CD8-positive, alpha-beta memory T cell (primary cell): ENCODE measurements at regions not wholly inside any gene's neighbourhood (a gene's known extent, or its start where the extent isn't known, plus 50 kb on each side); places are given as distances from the start of the nearest gene placed in this dataset.

Source experiments
- CTCF ChIA-PET: fragments of 350-600 bp; sonication (Branson Sonifier 250); formaldehyde crosslinking; loops from one replicate; lab custom pipeline; 2021; ENCODE audit warnings: antibody characterized with exemption; lab: Charles Lee
- POLR2A ChIA-PET: fragments of 350-600 bp; sonication (Branson Sonifier 250); formaldehyde crosslinking; loops from one replicate; lab custom pipeline; 2021; ENCODE audit warnings: antibody characterized with exemption; lab: Charles Lee
- DNase-seq, 5 donors: peaks; one replicate each; pipeline versions ENCODE4 v3.0.0 to v3.0.0-alpha.2; 2020 to 2022; ENCODE audit warnings: mixed read lengths in 1 of 5
- H3K27ac ChIP-seq: one replicate; pipeline ENCODE4 v1.7.0; 2013; ENCODE audit warnings: low read depth, mild to moderate bottlenecking, low read length, moderate library complexity
- H3K27me3 ChIP-seq: 2 replicates; pipeline ENCODE4 v1.7.0; 2013; ENCODE audit warnings: low read length, mild to moderate bottlenecking; ENCODE audit not compliant: insufficient read depth, poor library complexity, severe bottlenecking
- H3K36me3 ChIP-seq: 2 replicates; pipeline ENCODE4 v1.7.0; 2013; ENCODE audit warnings: mild to moderate bottlenecking, low read length, moderate library complexity; ENCODE audit not compliant: insufficient read depth
- H3K4me1 ChIP-seq: 2 replicates; pipeline ENCODE4 v1.7.0; 2013; ENCODE audit warnings: mild to moderate bottlenecking, low read length, moderate library complexity; ENCODE audit not compliant: insufficient read depth
- H3K4me3 ChIP-seq: 2 replicates; pipeline ENCODE4 v1.7.0; 2013; ENCODE audit warnings: mild to moderate bottlenecking, low read length
- H3K9me3 ChIP-seq: 2 replicates; pipeline ENCODE4 v1.7.0; 2013; ENCODE audit warnings: mild to moderate bottlenecking, low read length
- H3K27ac Mint-ChIP-seq, 8 donors: one replicate each; pipeline ENCODE4 v1.8.0; 2020 to 2021; ENCODE audit warnings: mixed read lengths in 8 of 8, mild to moderate bottlenecking in 6 of 8, inconsistent platforms in 3 of 8, moderate library complexity in 3 of 8
- H3K27me3 Mint-ChIP-seq, 2 donors: one replicate each; pipeline ENCODE4 v1.8.0; 2020 to 2021; ENCODE audit warnings: mixed read lengths in 2 of 2, mild to moderate bottlenecking in 1 of 2, moderate library complexity in 1 of 2
- H3K36me3 Mint-ChIP-seq, 3 donors: one replicate each; pipeline ENCODE4 v1.8.0; 2020 to 2021; ENCODE audit warnings: mixed read lengths in 3 of 3, inconsistent platforms in 1 of 3, mild to moderate bottlenecking in 1 of 3
- H3K4me1 Mint-ChIP-seq, 3 donors: one replicate each; pipeline ENCODE4 v1.8.0; 2020 to 2021; ENCODE audit warnings: mixed read lengths in 3 of 3, inconsistent platforms in 1 of 3, mild to moderate bottlenecking in 1 of 3
- H3K4me3 Mint-ChIP-seq, 7 donors: one replicate each; pipeline ENCODE4 v1.8.0; 2020 to 2021; ENCODE audit warnings: mixed read lengths in 7 of 7, mild to moderate bottlenecking in 6 of 7, moderate library complexity in 4 of 7, inconsistent platforms in 2 of 7
- H3K9me3 Mint-ChIP-seq, 5 donors: one replicate each; pipeline ENCODE4 v1.8.0; 2020 to 2022; ENCODE audit warnings: mixed read lengths in 5 of 5, mild to moderate bottlenecking in 3 of 5, moderate library complexity in 2 of 5, inconsistent platforms in 1 of 5

DNA sequence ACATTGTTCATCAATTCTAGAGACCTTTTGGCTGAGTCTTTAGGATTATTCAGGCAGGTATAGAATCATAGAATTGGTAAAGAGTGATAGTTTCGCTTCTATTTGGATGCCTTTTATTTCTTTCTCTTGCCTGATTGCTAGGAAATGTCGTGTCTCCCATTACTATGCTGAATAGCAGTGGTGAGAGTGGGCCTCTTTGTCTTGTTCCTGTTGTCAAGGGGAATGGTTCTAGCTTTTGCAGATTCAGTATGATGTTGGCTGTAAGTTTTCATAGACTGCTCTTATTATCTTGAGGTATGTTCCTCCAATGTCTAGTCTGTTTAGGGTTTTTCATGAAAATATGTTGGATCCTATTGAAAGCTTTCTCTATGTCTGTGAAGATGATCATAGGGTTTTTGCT, 200.2 kb upstream of the PABPC4L start:
- Histone ChIP-seq H3K9me3 (no peaks in the 10 kb centered on the region), H3K27ac (no peak overlapping the region), H3K36me3 (no peaks in the 10 kb centered on the region), H3K4me3 (no peak overlapping the region), H3K27me3 (no peaks in the 10 kb centered on the region), H3K4me1 (no peaks in the 10 kb centered on the region)
- Mint-ChIP-seq H3K4me1 (no peaks in the 10 kb centered on the region), H3K36me3 (no peaks in the 10 kb centered on the region), H3K27me3 (no peaks in the 10 kb centered on the region), H3K4me3 (no peak overlapping the region), H3K27ac (no peak overlapping the region), H3K9me3 (peaks cover 9 to 50% (median 18%) of the 10 kb centered on the region in 5 donors)
- ChIA-PET CTCF (no interaction called here), POLR2A (no interaction called here)
- DNase-seq: no peak

DNA sequence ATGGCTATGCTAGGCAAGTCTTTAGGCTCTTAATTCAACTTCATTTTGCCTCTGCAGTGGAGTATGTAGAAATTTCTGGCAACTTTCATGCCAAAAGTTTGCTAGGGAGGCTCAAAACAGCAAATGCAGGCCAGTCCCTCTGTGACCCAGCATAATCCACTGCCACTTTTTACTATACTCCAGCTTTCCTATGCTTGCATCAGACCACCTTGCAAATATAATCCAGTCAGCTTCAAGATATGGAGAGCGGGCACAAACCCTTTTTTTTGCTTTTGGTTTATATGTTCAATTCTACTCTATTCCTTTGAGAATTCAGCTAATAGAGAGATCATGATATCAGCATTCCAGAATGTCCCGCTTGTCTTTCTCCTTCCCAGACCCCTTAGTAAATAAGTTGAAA, 192.0 kb upstream of the PABPC4L start:
- no peaks in the 10 kb centered on the region for H3K4me1 Mint-ChIP-seq
- Histone ChIP-seq H3K4me3 (no peak overlapping the region), H3K36me3 (no peaks in the 10 kb centered on the region), H3K27me3 (no peaks in the 10 kb centered on the region), H3K27ac (no peak overlapping the region), H3K4me1 (no peaks in the 10 kb centered on the region), H3K9me3 (no peaks in the 10 kb centered on the region)
- H3K9me3 Mint-ChIP-seq: peaks cover 6 to 33% (median 16%) of the 10 kb centered on the region in 5 donors
- no peak overlapping the region for H3K4me3 Mint-ChIP-seq
- POLR2A ChIA-PET: no interaction called here
- H3K27ac Mint-ChIP-seq: no peak overlapping the region
- H3K27me3 Mint-ChIP-seq: no peaks in the 10 kb centered on the region
- CTCF ChIA-PET: no interaction called here
- no peak for DNase-seq
- no peaks in the 10 kb centered on the region for H3K36me3 Mint-ChIP-seq

DNA sequence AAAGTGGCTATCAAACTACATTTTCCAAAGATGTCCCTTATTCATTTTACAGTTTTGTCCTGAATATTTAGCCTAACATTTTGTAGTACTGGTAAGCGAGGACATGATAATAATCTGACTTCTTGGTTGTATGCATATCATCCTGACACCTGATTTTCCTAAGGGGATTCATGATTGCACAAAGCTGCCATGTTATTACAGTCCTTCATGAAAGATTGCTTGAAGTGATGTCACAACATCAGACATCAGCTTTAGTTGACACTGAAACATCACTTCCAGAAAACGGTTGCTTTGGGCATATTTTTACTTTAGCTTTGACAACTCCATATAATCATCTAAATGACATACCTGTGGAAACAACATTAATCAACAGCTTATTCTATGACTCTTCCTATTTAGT, 188.7 kb upstream of the PABPC4L start:
- ChIA-PET CTCF (no interaction called here), POLR2A (no interaction called here)
- Histone ChIP-seq H3K27ac (no peak overlapping the region), H3K36me3 (no peaks in the 10 kb centered on the region), H3K4me3 (no peak overlapping the region), H3K9me3 (no peaks in the 10 kb centered on the region), H3K4me1 (no peaks in the 10 kb centered on the region), H3K27me3 (no peaks in the 10 kb centered on the region)
- no peak for DNase-seq
- peaks cover 3 to 21% (median 6%) of the 10 kb centered on the region in 5 donors for H3K9me3 Mint-ChIP-seq
- no peak overlapping the region for H3K27ac Mint-ChIP-seq
- H3K4me3 Mint-ChIP-seq: no peak overlapping the region
- no peaks in the 10 kb centered on the region for H3K4me1 Mint-ChIP-seq
- H3K27me3 Mint-ChIP-seq: no peaks in the 10 kb centered on the region
- H3K36me3 Mint-ChIP-seq: no peaks in the 10 kb centered on the region

DNA sequence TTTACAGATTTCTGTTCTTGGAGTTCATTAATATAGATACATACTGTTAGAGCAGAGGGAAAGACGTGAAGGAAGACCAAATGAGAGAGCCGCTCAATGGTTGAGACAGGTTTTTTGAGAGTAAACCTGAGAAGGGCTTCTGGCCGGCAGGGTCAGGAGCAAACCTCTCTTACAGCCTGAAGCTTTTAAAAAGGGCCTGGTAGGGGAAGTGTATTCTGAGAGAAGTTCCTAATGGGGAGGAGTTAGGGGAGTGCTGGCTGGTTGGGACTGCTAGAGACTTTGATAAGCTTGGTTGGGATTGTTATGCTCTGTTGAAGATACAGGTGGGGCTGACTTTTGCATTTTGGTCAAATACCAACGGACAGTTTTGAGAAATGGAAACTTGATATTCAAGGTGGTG, 186.8 kb upstream of the PABPC4L start:
- Histone ChIP-seq H3K36me3 (no peaks in the 10 kb centered on the region), H3K9me3 (no peaks in the 10 kb centered on the region), H3K27me3 (no peaks in the 10 kb centered on the region), H3K4me3 (no peak overlapping the region), H3K4me1 (no peaks in the 10 kb centered on the region), H3K27ac (no peak overlapping the region)
- no peaks in the 10 kb centered on the region for H3K36me3 Mint-ChIP-seq
- H3K9me3 Mint-ChIP-seq: peaks cover 3 to 22% (median 7%) of the 10 kb centered on the region in 5 donors
- POLR2A ChIA-PET: no interaction called here
- no peak for DNase-seq
- H3K4me3 Mint-ChIP-seq: no peak overlapping the region
- CTCF ChIA-PET: no interaction called here
- H3K27me3 Mint-ChIP-seq: no peaks in the 10 kb centered on the region
- H3K4me1 Mint-ChIP-seq: no peaks in the 10 kb centered on the region
- no peak overlapping the region for H3K27ac Mint-ChIP-seq

DNA sequence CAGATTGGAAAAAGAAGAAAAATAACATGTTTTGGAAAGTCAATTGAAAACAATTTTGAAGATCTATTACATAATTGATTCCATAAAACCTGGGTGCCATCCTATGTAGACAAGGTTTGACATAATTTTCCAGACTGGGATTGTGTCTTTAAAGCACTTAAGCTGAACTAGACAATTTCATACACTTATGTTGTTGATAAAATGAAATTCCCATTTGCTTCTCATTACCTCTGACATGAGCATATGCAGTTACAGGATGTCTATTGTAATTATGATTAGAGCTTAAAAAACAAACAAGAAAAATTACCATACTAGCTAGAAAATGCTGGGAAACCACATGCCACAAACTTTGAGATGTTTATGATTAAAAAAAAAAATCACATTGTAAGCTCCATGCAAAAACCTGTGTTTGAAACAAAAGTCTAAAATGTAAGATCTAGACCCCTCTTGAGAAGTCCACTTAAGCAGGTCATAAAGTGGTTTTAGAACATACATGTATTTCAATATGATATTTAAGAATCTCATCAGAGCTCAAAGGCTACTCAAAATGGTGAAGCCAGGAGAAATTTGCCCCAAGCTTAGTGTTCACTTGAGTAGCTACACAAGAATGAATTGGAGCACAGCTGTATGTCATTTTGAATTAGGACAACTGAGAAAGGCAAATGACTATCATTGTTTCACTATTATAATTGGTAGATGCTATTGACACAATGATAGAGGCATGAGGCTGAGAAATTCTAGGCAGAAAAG, 181.1 kb upstream of the PABPC4L start:
- no peaks in the 10 kb centered on the region for H3K9me3 ChIP-seq
- H3K36me3 ChIP-seq: no peaks in the 10 kb centered on the region
- no peak overlapping the region for H3K4me3 Mint-ChIP-seq
- POLR2A ChIA-PET: no interaction called here
- H3K27me3 Mint-ChIP-seq: no peaks in the 10 kb centered on the region
- peaks cover 2 to 29% (median 10%) of the 10 kb centered on the region in 5 donors for H3K9me3 Mint-ChIP-seq
- H3K27ac ChIP-seq: no peak overlapping the region
- no peaks in the 10 kb centered on the region for H3K4me1 ChIP-seq
- H3K27ac Mint-ChIP-seq: no peak overlapping the region
- H3K27me3 ChIP-seq: no peaks in the 10 kb centered on the region
- CTCF ChIA-PET: no interaction called here
- no peaks in the 10 kb centered on the region for H3K4me1 Mint-ChIP-seq
- no peak overlapping the region for H3K4me3 ChIP-seq
- DNase-seq: no peak
- H3K36me3 Mint-ChIP-seq: no peaks in the 10 kb centered on the region

DNA sequence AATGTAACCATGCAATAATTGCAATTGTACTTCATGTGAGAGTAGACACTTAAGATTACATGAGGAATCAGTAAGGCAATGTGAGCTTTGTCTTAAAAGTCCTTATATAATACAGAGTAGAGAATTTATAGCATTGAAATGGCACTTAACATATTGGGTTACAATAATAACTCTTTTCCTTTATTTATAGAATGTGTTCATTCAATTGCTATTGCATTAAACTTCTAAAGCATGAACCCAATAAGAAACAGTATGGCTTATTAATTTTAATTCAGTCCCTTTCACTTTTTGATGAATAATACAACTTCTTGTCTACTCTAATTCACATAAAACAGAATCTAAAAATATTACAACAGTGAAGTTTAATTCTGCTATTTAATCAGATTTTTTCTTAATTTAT, 174.2 kb upstream of the PABPC4L start:
- H3K4me3 Mint-ChIP-seq: no peak overlapping the region
- H3K27ac Mint-ChIP-seq: no peak overlapping the region
- no peak overlapping the region for H3K27ac ChIP-seq
- no peaks in the 10 kb centered on the region for H3K27me3 ChIP-seq
- H3K27me3 Mint-ChIP-seq: no peaks in the 10 kb centered on the region
- H3K4me1 Mint-ChIP-seq: no peaks in the 10 kb centered on the region
- H3K4me1 ChIP-seq: no peaks in the 10 kb centered on the region
- ChIA-PET POLR2A (no interaction called here), CTCF (no interaction called here)
- no peaks in the 10 kb centered on the region for H3K36me3 ChIP-seq
- H3K4me3 ChIP-seq: no peak overlapping the region
- H3K36me3 Mint-ChIP-seq: no peaks in the 10 kb centered on the region
- no peak for DNase-seq
- no peaks in the 10 kb centered on the region for H3K9me3 ChIP-seq
- H3K9me3 Mint-ChIP-seq: peaks cover 5 to 36% (median 8%) of the 10 kb centered on the region in 5 donors

DNA sequence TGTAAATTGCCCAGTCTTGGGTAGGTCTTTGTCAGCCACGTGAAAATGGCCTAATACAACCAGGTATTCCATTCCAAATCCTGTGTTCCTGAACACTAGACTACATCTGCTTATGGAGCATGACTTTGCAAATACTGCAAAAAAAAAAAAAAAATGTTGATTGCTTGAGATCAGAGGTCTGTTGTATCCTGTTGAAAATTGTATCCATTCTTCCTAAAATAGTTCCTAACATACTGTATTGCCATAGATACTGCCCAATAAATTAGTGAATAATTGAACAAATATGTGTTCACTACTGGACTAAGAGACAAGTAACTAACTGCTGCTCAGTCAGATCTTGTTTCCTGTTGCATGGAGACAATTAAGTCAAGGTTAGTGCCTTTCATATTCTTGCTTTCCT, 164.3 kb upstream of the PABPC4L start:
- Histone ChIP-seq H3K4me1 (no peaks in the 10 kb centered on the region), H3K27ac (no peak overlapping the region), H3K4me3 (no peak overlapping the region), H3K27me3 (no peaks in the 10 kb centered on the region), H3K36me3 (no peaks in the 10 kb centered on the region), H3K9me3 (no peaks in the 10 kb centered on the region)
- Mint-ChIP-seq H3K4me1 (no peaks in the 10 kb centered on the region), H3K9me3 (peaks cover 3 to 23% (median 7%) of the 10 kb centered on the region in 5 donors), H3K4me3 (no peak overlapping the region), H3K27me3 (no peaks in the 10 kb centered on the region), H3K36me3 (no peaks in the 10 kb centered on the region), H3K27ac (no peak overlapping the region)
- ChIA-PET CTCF (no interaction called here), POLR2A (no interaction called here)
- DNase-seq: no peak

DNA sequence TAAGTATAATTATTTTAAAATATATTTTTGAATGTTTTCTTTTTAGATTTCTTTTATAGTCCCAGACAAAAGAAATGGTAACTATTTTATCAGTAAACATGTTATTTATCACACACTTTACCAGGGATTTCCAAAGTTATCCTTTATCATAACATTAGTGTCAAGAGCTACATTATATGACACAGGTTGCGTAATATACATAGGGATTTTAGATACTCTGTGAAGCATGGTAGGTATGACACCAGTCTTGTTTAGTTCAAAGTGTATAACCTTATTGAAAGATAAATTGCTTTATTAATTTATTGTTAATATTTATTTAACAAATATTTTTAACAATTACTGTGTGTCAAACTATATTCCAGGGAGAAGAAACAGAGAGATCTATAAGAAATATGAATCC, 163.3 kb upstream of the PABPC4L start:
- Mint-ChIP-seq H3K4me1 (no peaks in the 10 kb centered on the region), H3K27ac (no peak overlapping the region), H3K27me3 (no peaks in the 10 kb centered on the region), H3K36me3 (no peaks in the 10 kb centered on the region), H3K9me3 (peaks cover 3 to 21% (median 8%) of the 10 kb centered on the region in 5 donors), H3K4me3 (no peak overlapping the region)
- Histone ChIP-seq H3K27ac (no peak overlapping the region), H3K36me3 (no peaks in the 10 kb centered on the region), H3K4me3 (no peak overlapping the region), H3K27me3 (no peaks in the 10 kb centered on the region), H3K9me3 (no peaks in the 10 kb centered on the region), H3K4me1 (no peaks in the 10 kb centered on the region)
- POLR2A ChIA-PET: no interaction called here
- CTCF ChIA-PET: no interaction called here
- DNase-seq: no peak
